ENCODE measurements at regions not wholly inside any gene's neighbourhood (a gene's known extent, or its start where the extent isn't known, plus 50 kb on each side); places are given as distances from the start of the nearest gene placed in this dataset.

DNA sequence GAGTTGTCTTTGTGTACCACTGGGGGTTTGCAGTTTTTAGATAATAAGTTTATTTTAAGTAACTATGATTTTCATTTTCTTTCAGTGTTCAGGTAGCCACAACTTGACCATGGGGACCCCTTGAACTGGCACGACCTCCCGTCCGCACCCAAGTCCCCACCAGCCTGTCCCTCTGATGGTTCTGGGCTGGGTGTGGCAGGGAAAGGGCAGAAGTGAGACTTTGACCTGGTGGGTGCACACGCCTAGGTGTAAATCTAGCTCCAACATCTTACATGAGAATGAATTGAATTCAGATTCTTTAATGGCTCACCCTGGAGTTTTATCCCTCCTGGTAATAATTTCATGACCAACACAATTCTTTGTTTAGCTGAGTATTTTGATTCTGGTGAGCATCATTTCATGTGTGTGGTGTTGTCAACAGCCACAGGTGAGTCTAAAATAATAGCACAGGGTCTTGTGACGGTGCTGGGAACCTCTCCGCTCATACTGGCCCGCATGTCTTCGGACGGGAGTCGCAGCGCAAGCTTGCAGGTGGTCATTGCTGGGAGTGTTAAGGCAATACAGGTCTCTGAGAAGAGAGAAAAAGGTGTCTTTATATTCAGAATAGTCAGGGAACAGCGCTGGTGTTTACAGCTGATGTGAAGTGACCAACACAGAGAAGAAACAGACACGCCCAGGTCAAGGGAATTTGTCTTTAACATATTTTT is 50.8 kb upstream of the POFUT2 start:
- TF ChIP-seq EZH2 (IDR thresholded peaks at IDR 0.05; ENCODE audit: insufficient read depth, poor library complexity, severe bottlenecking) (no peak), EZH2phosphoT487 (IDR thresholded peaks at IDR 0.05; ENCODE audit: insufficient read depth, low read depth) (no peak)

All from GM23248 (cell line).